Hippocampal formation (tissue), 2 donors: ENCODE measurements at regions not wholly inside any gene's neighbourhood (a gene's known extent, or its start where the extent isn't known, plus 50 kb on each side); places are given as distances from the start of the nearest gene placed in this dataset.
"Not testable (repeated sequence)": the region's sequence is repeated elsewhere in the genome, so short reads cannot be mapped to it uniquely, and the experiment has no call there.

Experiments
- DNase-seq, 2 donors: peaks; one replicate each; lab custom pipeline; 2025; lab: John Stamatoyannopoulos, UW

DNA sequence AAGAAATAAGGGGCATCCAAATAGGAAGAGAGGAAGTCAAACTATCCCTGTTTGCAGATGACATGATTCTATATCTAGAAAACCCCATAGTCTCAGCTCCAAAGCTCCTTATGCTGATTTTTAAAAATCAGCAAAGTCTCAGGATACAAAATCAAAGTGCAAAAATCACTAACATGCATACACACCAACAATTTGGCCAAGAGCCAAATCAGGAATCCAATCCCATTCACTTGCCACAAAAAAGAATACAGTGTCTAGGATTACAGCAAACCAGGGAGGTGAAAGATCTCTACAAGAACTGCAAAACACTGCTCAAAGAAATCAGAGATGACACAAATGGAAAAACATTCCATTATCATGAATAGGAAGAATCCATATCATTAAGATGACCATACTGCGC, 155.8 kb upstream of the ARHGAP42 start:
- DNase-seq: not testable (repeated sequence)

DNA sequence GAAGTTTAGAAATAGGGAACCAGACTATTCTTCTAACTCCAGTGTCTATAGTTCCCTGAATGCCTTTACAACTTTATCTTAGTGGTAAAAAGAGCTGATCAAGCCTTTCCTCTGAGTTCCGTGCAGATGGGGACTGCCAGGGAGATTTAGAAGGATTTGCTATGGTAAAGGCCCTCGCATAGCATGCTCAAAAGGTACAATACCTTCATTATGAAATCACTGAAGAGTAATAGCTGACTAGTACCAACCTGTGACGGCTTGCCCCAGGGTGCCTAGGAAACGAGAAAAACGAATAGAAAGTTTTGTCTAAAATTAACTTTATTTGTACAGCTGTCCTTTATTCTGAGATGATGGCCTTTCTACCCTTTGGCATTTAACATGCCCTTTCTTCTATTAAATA, 150.1 kb upstream of the ARHGAP42 start:
- DNase-seq: no peak

DNA sequence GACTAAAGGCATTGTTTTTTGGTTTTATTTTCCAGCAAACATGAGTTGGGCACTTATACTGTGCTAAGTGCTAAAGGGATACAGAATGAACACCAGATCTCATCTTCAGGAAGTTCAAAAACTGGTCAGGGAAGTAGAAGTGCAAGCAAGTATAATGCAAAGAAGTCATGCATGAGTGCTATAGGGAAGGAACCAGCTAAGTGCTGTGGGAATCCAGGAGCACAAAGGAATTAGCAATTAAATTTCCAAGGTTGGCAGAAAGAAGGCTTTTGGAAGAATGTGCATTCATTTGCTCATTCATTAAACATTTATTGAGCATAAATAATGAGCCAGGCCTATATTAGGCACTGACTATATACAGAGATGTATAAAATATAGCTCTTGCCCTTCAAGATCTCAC, 143.7 kb upstream of the ARHGAP42 start:
- no peak for DNase-seq

DNA sequence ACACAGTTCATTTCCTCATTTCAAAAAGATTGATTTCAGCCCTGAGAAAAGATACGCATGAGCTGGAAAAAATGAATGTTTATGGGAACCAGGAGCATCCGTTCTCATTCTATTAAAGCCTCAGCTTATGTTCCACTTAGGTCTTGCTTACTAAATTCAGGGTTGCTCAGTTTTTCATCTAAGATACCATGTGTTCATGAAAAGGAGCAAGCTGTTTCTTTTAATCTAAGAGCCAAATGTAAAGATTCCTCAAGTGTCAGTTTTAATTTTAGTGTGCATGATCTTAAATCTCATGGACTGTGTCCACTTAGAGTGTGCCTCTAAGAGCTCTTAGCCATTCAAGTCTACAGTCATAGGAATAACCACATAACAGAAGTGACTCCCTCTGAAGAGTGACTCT, 141.5 kb upstream of the ARHGAP42 start:
- DNase-seq: no peak

DNA sequence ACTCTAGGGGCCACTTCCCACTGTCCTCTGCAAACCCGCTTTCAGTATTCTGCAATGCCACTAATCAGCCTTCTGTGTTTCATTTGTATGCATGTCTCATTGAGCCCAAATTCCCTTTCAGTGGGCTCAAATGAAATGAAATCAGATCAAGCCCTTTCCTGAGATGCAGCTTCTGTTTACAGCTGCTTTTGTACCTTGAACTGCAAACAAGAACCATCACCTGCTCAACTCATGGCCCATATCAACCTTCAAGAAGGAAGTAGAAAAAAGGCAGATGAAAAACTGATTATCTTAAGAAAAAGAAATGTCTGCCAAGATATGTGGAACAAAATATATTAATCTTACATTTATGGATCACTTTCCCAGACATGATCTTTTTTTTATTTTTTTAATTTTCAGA, 141.1 kb upstream of the ARHGAP42 start:
- no peak for DNase-seq

DNA sequence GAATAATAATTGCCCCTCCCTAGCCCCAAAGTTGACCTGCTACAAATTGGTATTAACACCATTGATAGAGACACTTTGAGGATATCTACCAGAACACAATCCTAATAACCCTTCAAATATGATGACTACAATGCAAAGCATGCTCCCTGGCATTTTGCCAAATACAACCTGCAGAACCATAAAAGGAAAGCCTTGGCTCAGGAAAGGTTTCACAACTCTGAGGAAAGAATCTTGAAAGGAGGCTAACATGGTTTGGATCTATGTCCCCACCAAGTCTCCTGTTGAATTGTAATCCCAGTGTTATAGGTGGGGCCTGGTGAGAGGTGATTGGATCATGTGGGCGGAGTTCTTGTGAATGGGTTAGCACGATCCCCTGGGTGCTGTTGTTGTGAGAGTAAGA, 140.4 kb upstream of the ARHGAP42 start:
- no peak for DNase-seq

DNA sequence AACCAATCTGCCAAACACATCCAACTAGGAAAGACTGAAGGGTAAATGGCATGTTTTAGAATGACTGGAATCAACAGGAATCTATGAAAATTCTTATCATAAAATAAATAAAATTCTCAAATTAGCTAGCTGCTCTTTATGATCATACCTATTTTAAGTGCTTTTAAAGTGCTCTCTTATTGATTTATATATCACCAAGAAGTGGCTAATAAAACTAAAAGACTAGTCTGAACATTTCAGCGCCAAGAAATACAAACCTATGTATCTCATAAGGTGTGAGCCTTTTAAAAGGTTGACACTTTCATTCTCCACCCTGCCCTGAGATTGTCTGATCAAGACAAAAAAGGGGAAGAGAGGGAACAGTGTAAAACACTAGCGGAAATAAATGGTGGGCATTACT, 136.8 kb upstream of the ARHGAP42 start:
- DNase-seq: no peak

DNA sequence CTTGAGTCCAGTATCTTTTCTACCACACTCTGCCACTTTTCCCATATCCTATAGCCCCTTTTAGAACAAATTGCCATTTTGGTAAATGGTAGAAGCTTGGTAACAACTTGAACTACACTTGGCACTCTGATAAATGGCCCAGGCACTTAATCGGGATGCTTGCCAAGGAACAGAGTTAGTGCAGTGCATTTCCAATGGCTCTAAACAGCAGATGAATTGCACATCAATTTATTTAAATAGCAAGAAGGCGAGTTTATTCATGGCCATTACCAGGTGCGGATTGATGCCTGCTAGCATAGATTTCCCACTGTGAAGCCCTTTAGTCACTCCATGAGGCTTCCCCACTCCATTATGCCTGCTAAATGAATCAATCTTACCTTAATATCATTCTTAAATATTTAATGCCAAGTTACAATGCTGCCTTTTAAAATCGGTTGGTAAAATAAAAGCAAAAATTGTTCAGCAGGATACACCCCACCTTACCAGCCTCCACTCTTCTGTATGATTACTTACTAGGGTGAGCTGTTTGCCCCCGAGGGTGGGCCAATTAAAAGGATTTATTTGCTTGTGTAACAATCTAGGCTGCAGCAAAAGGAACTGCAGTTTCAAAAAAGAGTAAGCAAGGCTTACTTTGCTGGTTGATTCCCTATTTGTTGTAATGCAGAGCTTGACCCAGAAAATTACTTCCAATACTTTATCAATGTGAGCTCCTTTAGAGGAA, 136.0 kb upstream of the ARHGAP42 start:
- DNase-seq: peak in 1 of 2 donors; percentile 8

DNA sequence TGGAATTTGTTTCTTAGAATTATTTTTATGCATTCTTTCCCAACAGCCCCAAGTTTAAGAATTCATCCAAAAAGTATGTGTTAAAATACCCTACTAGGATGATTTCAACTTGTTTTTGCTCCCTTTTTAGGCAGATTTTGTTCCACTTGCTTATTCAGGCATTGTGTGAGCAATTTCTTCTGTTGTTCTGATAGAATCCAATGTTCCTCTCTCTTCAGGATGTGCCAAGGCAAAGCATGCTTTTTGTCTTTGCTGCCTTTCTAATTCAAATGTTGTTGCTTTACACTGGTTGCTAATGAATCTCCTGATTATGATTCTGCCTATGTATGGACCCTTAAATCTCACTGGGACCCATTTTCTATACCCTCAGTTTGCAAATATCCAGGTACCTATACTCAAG, 131.2 kb upstream of the ARHGAP42 start:
- peak in 1 of 2 donors; percentile 56 for DNase-seq

DNA sequence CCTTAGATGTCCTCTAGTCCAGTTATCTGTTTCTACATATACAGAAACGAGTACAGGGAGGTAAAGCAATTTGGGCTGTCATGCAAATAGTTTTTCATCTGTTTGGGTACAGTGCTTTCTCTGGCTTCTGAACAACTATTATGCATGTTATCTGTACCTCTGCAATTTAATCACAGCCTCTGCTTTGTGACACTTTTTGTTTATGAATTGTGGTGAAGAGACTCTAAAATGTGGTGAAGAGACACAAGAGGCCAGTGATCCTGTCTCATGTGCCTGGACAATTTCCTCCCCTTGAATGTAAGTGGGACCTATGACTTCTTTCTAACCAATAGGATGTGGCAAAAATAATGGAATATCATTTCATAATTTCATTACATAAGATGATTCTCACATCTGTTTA, 130.3 kb upstream of the ARHGAP42 start:
- DNase-seq: no peak

DNA sequence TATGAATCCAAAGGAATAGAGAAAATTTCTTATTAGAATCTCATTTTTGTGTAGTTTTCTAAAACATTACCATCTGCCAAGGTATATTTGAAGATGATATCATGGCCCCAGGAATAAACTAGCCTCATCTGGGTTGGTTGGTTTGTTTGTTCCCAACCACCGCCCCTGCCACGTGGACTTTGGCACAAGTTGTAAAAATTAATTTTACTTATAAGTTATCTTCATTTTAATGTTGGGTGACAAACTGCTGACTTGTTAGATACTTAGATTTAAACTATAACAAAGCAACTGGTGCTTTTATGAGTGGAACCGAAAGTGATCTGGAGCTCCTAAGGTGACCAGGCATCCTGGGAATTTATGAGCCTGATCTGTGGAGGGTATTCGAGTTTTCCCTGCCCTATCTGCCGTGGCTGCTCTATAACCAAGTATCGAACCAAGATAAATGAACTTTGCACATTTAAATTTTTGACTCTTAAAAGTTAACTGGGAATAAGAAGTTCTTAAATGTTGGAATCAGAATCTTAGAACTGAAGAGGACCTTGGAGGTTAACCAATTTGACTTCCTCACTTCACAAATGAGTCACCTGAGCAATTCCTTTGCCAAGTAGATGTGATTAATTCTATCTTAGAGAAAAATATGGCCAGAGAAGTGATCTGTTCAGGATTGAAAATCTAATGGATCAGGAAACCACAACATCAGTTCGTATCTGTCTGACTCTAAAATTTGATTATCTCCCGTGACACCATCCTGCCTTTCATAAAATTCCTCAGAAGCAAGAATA, 129.1 kb upstream of the ARHGAP42 start:
- no peak for DNase-seq

DNA sequence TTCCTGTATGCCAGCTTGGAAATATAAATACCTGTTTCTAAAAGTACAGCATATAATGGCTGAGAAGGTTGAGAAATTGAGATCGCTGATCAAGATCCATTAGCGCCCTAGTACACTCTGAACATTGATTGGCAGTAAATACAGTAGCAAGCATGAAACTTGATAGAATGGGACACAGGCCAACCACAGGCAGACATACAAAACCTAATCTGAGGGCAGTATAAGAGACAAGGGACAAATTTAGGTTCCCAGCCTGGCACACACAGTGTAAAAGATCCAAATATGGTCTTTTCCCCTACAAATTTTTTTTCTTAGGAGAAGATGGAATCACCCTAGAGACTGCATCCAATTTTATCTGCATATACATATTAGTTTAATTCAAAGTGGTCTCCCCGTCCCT, 126.5 kb upstream of the ARHGAP42 start:
- DNase-seq: no peak

DNA sequence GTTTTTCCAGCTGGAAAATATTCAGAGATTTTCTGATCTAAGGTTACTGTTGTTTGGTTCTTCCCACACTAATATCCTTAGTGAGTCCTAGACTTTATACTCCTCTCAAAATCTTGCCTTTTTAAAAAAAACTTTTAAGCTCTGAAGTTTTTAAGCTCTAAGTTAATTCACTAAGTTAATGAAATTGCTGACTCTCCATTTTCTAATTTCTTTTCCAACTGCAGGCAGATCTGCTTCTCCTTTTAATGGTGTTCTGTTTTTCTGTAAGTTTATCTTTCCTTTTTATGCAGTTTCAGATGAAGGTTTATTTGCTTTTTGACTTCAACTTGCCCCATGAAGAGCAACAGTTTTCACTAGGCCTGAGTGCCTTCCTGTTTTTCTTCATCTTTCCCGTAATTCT, 125.8 kb upstream of the ARHGAP42 start:
- no peak for DNase-seq

DNA sequence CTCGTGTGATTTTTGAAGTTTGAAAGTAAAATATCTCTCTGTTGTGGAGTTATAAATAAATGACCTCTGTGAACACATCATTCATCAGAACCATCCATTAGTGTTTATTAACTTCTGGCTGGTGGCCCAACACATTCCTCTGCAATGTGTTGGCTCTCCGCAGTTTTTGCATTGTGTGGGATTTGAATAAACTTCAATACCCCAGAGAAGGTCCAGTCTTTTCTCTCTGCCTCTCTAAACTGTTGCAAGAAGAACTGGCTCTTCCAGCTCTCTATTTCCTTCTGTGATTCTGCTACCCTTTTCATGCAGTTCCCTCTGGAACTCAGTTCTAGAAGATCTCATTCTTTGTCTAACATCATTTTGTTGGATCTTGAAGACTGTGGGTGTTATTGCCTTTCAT, 125.0 kb upstream of the ARHGAP42 start:
- no peak for DNase-seq

DNA sequence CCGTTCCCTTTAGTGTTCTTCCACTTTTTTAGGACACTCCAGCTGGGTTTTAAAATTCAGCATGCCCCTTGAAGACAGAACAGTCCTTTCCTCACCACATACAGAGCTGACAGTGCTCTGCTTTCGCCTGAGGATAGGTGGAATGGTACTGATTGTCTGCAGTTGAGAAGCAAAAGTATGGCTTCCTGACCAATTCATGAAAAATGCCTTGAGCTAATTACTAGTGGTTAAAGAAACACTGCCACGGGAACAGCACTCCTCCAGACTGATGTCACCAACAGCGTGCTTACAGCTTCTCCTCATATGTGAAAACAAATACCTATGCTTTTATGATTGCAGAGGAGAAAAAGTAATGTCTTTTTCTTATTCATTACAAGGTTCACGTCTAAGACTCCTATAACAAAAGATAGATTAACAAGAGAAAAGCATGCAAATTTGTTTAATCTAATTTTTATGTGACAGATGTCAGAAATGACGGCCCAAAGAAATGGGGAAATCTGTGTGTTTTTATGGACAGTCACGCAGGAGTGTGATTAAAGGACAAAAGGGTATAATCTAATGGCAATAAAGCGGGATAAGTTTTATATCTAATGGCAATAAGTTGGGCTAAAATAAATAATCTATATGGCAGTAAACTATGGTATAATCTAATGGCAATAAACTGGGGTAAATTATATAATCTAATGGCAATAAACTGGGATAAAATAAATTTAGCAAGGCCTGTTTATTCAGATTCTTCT, 123.4 kb upstream of the ARHGAP42 start:
- no peak for DNase-seq

DNA sequence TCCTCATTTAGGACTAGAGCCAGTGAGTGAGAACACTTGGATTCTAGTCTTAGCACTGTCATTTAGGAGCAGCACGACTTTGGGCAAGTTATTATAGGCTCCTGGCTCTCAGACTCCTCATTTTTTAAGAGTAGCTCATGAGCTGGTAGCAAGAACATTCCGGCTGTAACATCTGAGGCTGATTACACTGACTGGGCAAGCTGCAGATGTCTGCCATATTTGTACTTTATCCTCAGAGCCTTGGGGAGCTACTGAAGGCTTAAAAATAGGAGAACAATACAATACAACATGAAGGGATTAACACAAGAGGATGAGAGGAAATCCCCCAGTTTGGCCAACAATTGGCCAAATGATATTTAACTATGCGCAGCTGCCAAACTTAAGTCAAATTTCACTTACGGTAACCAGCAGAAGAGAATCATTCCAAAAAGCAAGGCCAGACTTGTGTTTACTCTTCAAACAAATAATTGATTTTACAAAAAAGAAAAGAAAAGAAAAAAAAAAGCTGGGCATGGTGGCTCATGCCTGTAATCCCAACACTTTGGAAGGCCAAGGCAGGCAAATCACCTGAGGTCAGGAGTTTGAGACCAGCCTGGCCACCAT, 113.1 kb upstream of the ARHGAP42 start:
- DNase-seq: no peak

DNA sequence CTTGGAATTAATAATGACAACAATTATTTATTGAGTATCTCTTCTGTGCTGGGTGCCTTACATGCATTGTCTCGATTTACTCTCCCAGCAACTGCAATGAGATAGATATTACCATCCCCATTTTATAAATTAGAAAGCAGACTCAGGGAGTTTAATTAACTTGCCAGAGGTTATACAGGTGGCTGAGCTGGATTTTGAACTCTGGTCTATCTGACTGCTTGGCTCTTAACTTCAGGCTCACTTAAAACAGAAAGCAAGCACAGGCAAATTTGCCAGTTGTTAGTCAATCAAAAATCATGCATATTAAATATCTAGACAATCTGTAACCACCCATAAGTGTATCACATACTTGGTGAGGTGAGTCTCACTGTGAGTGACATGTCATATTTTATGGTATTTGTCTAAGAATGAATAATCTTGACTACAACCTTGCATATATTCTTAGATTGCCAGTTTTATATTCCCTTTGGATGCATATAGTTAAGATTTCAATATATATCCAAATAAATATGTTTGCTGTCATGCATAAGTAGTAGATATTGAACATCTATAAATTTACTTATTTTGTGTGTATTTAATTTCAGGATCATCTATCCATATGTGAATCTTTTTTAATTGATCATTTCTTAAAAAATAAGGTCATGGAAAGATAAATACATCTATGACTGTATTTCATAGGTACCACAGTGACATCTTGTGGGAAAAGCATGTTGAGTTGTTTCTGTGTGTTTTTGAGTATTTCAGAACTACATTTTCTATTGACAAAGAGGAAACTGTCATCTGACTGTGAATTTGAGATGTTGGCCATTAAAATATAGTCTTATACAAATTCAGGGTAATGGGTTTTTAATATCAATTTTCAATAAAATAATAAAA, 112.0 kb upstream of the ARHGAP42 start:
- peak in 1 of 2 donors; percentile 46 for DNase-seq

DNA sequence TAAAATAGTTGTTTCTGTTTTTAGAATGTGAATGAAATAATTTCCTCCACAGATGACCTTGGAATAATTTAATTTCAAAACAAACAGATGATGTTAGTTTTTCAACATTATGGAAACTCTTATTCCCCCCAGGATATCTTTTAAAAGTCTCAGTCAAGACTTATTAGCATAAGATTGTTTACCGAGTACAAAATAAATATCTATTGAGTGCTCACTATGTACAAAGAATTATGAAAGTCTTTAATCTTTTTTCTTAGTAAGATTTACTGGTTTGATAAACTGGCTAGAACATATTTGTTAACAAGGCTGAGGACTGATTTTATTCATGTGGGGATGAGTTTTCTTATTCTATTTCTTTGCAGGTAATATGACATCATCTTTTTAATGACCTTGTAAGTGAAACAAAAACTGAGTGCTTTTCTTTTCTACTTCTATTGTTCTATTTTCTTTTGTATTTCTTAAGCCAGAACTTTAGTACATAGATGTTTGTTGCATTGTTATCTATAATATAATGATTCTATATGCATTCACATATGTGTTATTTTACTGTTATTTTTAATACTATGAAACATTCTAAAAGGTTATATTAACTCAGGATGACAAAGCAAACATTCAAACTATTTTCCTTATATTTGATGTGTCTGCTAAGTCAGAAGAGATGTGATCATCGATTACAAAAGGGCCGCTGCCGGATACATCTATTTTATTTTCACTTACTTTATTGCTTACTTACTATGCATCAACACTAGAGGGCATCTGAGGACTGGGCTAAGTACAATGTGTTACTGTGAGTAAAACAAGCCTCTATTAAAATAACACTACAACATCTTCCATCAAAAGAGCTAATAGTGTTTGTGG, 111.0 kb upstream of the ARHGAP42 start:
- DNase-seq: peak in 1 of 2 donors; percentile 81

DNA sequence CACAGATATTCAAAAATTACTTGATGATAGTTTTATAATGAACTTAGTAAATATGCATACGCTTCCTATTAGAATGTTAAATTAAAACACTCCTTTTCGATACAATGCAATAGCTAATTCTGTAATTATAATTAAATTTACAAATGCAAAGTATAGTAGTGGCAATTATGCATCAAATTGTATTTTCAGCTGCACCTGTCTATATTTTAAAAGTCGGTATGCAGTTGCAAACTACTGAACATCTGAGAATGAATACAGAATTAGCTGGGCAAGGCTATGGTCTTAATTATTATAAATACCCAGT, 110.4 kb upstream of the ARHGAP42 start:
- DNase-seq: no peak

DNA sequence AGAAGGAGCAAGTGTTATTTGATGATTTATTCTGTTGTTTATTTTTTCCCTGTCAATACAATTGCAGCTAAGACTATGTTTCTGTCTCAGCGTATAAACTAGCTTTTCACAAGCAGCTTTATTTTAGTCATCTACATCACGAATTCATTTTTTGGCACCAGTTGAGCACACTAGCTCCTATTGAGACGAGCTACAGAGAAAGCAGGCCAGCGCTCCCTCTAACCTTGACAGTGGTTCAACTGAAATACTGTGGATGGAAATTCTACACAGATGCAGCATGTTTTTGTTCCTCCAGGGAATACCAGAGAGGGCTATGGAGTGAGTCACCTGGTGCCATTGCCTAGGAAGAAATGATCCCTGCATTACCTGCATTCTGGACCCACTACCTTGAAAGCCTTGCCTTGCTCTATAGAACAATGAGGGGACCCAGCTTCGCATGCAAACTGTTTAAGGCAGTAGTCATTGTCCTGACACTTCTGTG, 108.2 kb upstream of the ARHGAP42 start:
- DNase-seq: no peak

DNA sequence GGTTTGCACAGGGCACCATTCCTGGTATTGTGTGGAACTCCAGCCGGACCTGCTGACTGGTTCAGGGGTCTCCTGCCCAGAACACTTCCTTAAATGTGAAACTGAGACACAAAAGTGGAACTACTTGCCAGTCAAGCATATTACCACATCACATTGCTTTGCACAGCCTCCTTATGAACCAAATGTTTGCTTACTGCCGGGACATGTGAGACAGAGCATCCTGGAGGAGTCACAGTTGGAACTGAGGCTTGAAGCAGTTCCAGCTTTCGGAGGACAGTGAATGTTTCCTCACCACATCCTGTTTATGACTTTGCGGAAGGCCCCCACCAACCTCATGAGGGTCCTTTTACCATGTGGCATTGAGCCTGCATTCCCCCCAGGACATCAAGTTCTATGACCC, 105.8 kb upstream of the ARHGAP42 start:
- no peak for DNase-seq
